GM12892 (cell line): ENCODE measurements at regions not wholly inside any gene's neighbourhood (a gene's known extent, or its start where the extent isn't known, plus 50 kb on each side); places are given as distances from the start of the nearest gene placed in this dataset.

ENCODE experiments used
- POLR2A ChIP-seq: IDR thresholded peaks from 2 replicates; pipeline ENCODE4 v1.6.1; 2011; ENCODE audit warnings: low read depth, low read length, control low read depth
- POLR2AphosphoS5 ChIP-seq: IDR thresholded peaks from 2 replicates; pipeline ENCODE4 v1.6.1; 2011; ENCODE audit warnings: low read depth, low read length, control low read depth
- TAF1 ChIP-seq: IDR thresholded peaks from 2 replicates; pipeline ENCODE4 v1.6.1; 2011; ENCODE audit warnings: low read depth, mild to moderate bottlenecking, control low read depth, low read length, borderline replicate concordance

GRCh38 chr17:34435182-34435928 is 72.3 kb upstream of the CCL1 start:
- TF ChIP-seq POLR2A (no peak), POLR2AphosphoS5 (no peak), TAF1 (no peak)
